Astrocyte (in vitro differentiated cells and primary cell): ENCODE measurements at regions not wholly inside any gene's neighbourhood (a gene's known extent, or its start where the extent isn't known, plus 50 kb on each side); places are given as distances from the start of the nearest gene placed in this dataset.

Source experiments
- EZH2 ChIP-seq: IDR thresholded peaks from 2 replicates; pipeline ENCODE4 v1.6.1; 2012; ENCODE audit warnings: mild to moderate bottlenecking, low read length, inconsistent platforms; ENCODE audit not compliant: insufficient read depth
- TF ChIP-seq, protein P1 (sequence below): IDR thresholded peaks from 2 replicates; pipeline ENCODE4 v1.5.1; 2011; ENCODE audit warnings: low read depth, mild to moderate bottlenecking, inconsistent platforms, low read length, moderate library complexity; ENCODE audit not compliant: insufficient read depth

- TF ChIP-seq, protein P1, sequence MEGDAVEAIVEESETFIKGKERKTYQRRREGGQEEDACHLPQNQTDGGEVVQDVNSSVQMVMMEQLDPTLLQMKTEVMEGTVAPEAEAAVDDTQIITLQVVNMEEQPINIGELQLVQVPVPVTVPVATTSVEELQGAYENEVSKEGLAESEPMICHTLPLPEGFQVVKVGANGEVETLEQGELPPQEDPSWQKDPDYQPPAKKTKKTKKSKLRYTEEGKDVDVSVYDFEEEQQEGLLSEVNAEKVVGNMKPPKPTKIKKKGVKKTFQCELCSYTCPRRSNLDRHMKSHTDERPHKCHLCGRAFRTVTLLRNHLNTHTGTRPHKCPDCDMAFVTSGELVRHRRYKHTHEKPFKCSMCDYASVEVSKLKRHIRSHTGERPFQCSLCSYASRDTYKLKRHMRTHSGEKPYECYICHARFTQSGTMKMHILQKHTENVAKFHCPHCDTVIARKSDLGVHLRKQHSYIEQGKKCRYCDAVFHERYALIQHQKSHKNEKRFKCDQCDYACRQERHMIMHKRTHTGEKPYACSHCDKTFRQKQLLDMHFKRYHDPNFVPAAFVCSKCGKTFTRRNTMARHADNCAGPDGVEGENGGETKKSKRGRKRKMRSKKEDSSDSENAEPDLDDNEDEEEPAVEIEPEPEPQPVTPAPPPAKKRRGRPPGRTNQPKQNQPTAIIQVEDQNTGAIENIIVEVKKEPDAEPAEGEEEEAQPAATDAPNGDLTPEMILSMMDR: no peak
- no peak for TF ChIP-seq EZH2
Observed at GRCh38 chr18:24586662-24587360, 126.4 kb downstream of the HRH4 start.
